Tibial nerve (tissue), 4 donors: ENCODE measurements at regions not wholly inside any gene's neighbourhood (a gene's known extent, or its start where the extent isn't known, plus 50 kb on each side); places are given as distances from the start of the nearest gene placed in this dataset.

Source experiments
- EP300 ChIP-seq, 2 donors: sonication (generic); formaldehyde crosslinking; IDR thresholded peaks; one replicate each; pipeline ENCODE4 v1.6.1; 2017; ENCODE audit warnings: antibody characterized with exemption in 2 of 2, mild to moderate bottlenecking in 1 of 2
- POLR2A ChIP-seq, 2 donors: fragments of 450-650 bp; IDR thresholded peaks; one replicate each; pipeline ENCODE4 v1.6.1; 2017; ENCODE audit warnings: antibody characterized with exemption in 2 of 2, mild to moderate bottlenecking in 2 of 2, moderate library complexity in 2 of 2
- TF ChIP-seq, protein P1 (sequence below), 5 experiments: fragments of 200-600 bp in 3 of 5; fragments of 450-650 bp in 2 of 5; sonication (generic) in 3 of 5; IDR thresholded peaks; one replicate each; pipeline ENCODE4 v1.5.1; 2016 to 2019; ENCODE audit warnings: antibody characterized with exemption in 5 of 5, mild to moderate bottlenecking in 3 of 5, moderate library complexity in 2 of 5

DNA sequence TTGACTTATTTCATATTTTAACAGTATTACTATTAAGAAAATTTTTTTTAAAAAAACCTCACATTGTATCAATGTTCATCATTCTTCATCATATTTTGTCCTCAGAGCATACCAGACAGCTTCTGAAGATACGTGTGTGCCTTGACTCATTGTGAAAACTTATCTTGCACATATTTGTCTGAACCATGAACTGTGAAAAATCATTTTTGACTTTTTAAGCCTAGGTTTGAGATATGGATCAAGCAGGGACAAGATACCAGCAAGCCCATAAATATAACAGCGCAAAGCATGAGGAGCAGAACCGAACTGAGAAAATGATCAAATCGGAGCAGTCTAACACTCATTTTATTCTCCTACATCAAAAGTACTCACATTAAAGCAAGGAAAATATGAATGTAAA is 506.0 kb downstream of the BRINP3 start:
- TF ChIP-seq, protein P1, sequence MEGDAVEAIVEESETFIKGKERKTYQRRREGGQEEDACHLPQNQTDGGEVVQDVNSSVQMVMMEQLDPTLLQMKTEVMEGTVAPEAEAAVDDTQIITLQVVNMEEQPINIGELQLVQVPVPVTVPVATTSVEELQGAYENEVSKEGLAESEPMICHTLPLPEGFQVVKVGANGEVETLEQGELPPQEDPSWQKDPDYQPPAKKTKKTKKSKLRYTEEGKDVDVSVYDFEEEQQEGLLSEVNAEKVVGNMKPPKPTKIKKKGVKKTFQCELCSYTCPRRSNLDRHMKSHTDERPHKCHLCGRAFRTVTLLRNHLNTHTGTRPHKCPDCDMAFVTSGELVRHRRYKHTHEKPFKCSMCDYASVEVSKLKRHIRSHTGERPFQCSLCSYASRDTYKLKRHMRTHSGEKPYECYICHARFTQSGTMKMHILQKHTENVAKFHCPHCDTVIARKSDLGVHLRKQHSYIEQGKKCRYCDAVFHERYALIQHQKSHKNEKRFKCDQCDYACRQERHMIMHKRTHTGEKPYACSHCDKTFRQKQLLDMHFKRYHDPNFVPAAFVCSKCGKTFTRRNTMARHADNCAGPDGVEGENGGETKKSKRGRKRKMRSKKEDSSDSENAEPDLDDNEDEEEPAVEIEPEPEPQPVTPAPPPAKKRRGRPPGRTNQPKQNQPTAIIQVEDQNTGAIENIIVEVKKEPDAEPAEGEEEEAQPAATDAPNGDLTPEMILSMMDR (IDR thresholded peaks at IDR 0.05), result no peak
- TF ChIP-seq POLR2A (IDR thresholded peaks at IDR 0.05), result no peak
- TF ChIP-seq EP300 (IDR thresholded peaks at IDR 0.05), result no peak
